Astrocyte of the cerebellum (primary cell): ENCODE measurements at regions not wholly inside any gene's neighbourhood (a gene's known extent, or its start where the extent isn't known, plus 50 kb on each side); places are given as distances from the start of the nearest gene placed in this dataset.
"Not testable (repeated sequence)": the region's sequence is repeated elsewhere in the genome, so short reads cannot be mapped to it uniquely, and the experiment has no call there.

Experiments used
- DNase-seq: peaks from one replicate; pipeline ENCODE4 v3.0.0-alpha.2; 2011; ENCODE audit warnings: low read depth
- H3K4me3 ChIP-seq: 2 replicates; pipeline ENCODE4 v1.5.1; 2011; ENCODE audit warnings: mild to moderate bottlenecking, low read depth, low read length, moderate library complexity
- CTCF ChIP-seq: IDR thresholded peaks from 2 replicates; pipeline ENCODE4 v1.5.1; 2012; ENCODE audit warnings: low read length, low read depth, moderate library complexity, mild to moderate bottlenecking; ENCODE audit errors: missing control alignments
- in situ Hi-C: cut with HindIII; loops from 2 replicates; pipeline ENCODE4 v1.10.0; 2017; ENCODE audit warnings: low sequenced_read_pairs

GRCh38 chr7:106584914-106585759 lies 75.8 kb downstream of the CCDC71L start:
- in situ Hi-C loops = no loop called here
- DNase-seq = no peak
- TF ChIP-seq CTCF = no peak
- H3K4me3 ChIP-seq = no peak overlapping the region

GRCh38 chr7:106583706-106584690 lies 77.0 kb downstream of the CCDC71L start:
- DNase-seq = no peak
- no peak overlapping the region for H3K4me3 ChIP-seq
- TF ChIP-seq CTCF = no peak
- in situ Hi-C loops = no loop called here

- in situ Hi-C loops = no loop called here
- no peak overlapping the region for H3K4me3 ChIP-seq
- TF ChIP-seq CTCF = no peak
- no peak for DNase-seq
These were observed 77.9 kb downstream of the CCDC71L start for GRCh38 chr7:106583100-106583499.

- TF ChIP-seq CTCF = no peak
- no peak for DNase-seq
- in situ Hi-C loops = no loop called here
- H3K4me3 ChIP-seq = no peak overlapping the region
These were observed 78.6 kb downstream of the CCDC71L start for GRCh38 chr7:106582365-106582764.

GRCh38 chr7:106579086-106579485 lies 81.9 kb downstream of the CCDC71L start:
- in situ Hi-C loops, H3K4me3 ChIP-seq: not testable (repeated sequence)

GRCh38 chr7:106575138-106575823 lies 85.7 kb downstream of the CCDC71L start:
- TF ChIP-seq CTCF = no peak
- DNase-seq = no peak
- no peak overlapping the region for H3K4me3 ChIP-seq
- in situ Hi-C loops = no loop called here

More at GRCh38 chr7:106579086-106579485, 81.9 kb downstream of the CCDC71L start:
- not testable (repeated sequence) for DNase-seq
